ENCODE measurements at regions not wholly inside any gene's neighbourhood (a gene's known extent, or its start where the extent isn't known, plus 50 kb on each side); places are given as distances from the start of the nearest gene placed in this dataset.

GRCh38 chr13:112639521-112639920 lies 50.3 kb upstream of the ATP11A start:
- DNase-seq (no peak), ATAC-seq (no peak)
- Mint-ChIP-seq H3K4me1 (peaks cover 9% of the 10 kb centered on the region), H3K27ac (no peak overlapping the region), H3K27me3 (peaks cover 69% of the 10 kb centered on the region), H3K4me3 (peak overlapping the region; percentile 50), H3K36me3 (ENCODE audit: low read depth) (no peaks in the 10 kb centered on the region)
- no peaks in the 10 kb centered on the region for H3K9me3 ChIP-seq (ENCODE audit: control insufficient read depth, low read length, poor library complexity, severe bottlenecking)

DNA sequence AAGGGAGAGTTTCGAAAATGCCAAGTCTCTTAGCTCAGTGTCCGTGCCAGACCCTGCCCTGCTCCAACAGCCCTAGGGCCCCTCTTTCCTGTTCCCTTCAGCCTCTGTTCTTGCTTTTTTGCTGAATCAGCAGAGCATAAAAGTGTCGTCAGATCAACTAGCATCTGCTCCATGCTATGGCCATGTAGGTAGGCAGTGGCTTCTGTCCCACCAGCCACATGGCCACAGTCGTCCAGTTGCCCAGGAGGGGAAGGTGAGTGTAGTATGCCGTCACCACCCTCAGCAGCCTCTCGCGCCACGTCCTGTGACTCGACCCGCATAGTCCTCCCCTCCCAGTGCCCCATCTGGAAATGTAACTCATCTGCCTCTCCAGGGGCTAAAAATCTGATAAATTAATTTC lies 50.9 kb upstream of the ATP11A start:
- H3K4me1 Mint-ChIP-seq, result peaks cover 9% of the 10 kb centered on the region
- H3K27ac Mint-ChIP-seq, result no peak overlapping the region
- H3K36me3 Mint-ChIP-seq (ENCODE audit: low read depth), result no peaks in the 10 kb centered on the region
- H3K9me3 ChIP-seq (ENCODE audit: control insufficient read depth, low read length, poor library complexity, severe bottlenecking), result no peaks in the 10 kb centered on the region
- DNase-seq, result no peak
- ATAC-seq, result no peak
- H3K27me3 Mint-ChIP-seq, result peaks cover 69% of the 10 kb centered on the region
- no peak overlapping the region for H3K4me3 Mint-ChIP-seq

GRCh38 chr13:112638157-112638750 lies 50.3 kb upstream of the TUBGCP3 start:
- Mint-ChIP-seq H3K36me3 (ENCODE audit: low read depth) (no peaks in the 10 kb centered on the region), H3K27ac (no peak overlapping the region), H3K4me1 (peaks cover 9% of the 10 kb centered on the region), H3K4me3 (peak overlapping the region; percentile 31), H3K27me3 (peaks cover 69% of the 10 kb centered on the region)
- no peak for DNase-seq
- no peak for ATAC-seq
- H3K9me3 ChIP-seq (ENCODE audit: control insufficient read depth, low read length, poor library complexity, severe bottlenecking), result no peaks in the 10 kb centered on the region
